GM18505 (cell line): ENCODE measurements at regions not wholly inside any gene's neighbourhood (a gene's known extent, or its start where the extent isn't known, plus 50 kb on each side); places are given as distances from the start of the nearest gene placed in this dataset.

ENCODE experiments used
- ATAC-seq: cut with Tn5 transposase; IDR thresholded peaks from one replicate; pipeline ENCODE4 v1.9.1; 2021; ENCODE audit not compliant: unreplicated experiment
- POLR2A ChIP-seq: IDR thresholded peaks from 4 replicates; pipeline ENCODE4 v1.6.1; 2011; ENCODE audit warnings: borderline replicate concordance; ENCODE audit not compliant: insufficient read depth, insufficient read length; ENCODE audit errors: extremely low read depth

- TF ChIP-seq POLR2A, result no peak
- no peak for ATAC-seq
These were observed 98.3 kb upstream of the CPSF6 start for GRCh38 chr12:69141074-69141473.

GRCh38 chr12:69149270-69149669 is 90.1 kb upstream of the CPSF6 start:
- no peak for ATAC-seq

DNA sequence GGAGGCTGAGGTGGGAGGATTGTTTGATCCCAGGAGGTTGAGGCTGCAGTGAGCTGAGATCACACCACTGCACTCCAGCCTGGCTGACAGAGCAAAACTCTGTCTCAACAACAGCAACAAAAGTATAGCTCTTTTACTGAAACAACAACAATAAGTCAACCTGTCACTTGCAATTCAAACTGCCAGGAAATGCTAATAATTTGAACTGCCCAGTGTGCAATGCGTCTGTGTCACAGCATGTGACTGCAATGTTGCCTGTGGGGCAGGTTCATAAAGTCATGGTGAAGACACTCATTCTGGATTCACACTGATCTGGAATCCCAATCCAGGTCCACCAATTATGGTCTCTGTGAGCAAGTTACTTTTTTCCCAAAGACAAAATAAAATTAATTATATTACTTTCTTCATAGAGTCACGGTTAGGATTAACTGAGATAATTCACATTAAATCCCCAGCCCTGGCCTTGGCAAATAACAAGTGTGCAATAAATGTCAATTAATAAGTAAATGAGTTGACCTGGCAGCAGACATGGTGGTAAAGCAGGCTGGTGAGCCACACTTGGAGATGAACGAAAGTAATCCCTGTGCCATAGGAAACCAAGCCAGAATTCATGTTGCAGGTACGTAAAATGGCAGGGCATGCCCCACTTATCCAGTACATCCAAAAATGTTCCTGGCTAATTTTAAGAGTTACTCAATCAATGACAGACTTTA is 89.1 kb upstream of the CPSF6 start:
- no peak for TF ChIP-seq POLR2A
- ATAC-seq, result no peak

More at GRCh38 chr12:69149270-69149669, 90.1 kb upstream of the CPSF6 start:
- no peak for TF ChIP-seq POLR2A

DNA sequence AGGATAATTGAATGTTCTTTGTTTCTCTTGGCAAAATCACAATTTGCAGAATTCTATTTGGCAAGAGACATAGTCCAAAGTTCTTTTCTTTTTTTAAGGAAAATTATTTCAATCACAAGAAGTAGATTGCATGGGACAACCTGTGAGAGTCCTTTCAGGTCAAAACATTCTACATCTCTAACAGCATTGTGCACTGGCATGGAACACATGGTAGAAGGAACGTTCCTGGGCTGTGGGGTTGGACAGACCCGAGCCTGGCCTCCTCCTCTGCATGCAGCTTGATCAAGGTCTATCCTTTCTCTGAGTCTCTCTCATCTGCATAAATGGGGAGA is 88.6 kb upstream of the CPSF6 start:
- TF ChIP-seq POLR2A, result no peak
- no peak for ATAC-seq

DNA sequence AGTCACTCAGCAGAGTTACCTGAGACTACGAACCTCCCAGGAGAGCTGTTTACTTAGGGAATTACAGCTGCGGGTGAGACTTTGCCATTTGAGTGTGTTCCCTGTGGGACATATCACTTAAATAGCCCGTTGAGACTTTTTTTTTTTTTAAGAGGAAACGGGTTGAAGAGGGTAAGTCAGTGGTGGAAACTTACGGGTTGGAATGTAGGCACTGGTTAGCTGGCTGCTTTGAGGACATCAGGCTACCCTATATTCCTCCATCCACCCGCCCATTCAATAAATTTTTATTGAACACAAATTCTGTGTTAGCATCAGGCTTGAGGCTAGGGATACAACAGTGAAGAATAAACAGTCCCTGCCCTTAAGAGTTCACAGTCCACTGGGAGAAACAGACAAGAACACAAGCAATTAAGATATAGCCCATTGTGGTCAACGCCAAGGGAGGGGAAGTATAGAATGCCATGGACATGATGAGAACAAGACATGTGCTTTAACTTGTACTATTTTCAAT is 88.1 kb upstream of the CPSF6 start:
- TF ChIP-seq POLR2A, result no peak
- no peak for ATAC-seq

- ATAC-seq, result no peak
- TF ChIP-seq POLR2A, result no peak
These were observed 84.6 kb upstream of the CPSF6 start for GRCh38 chr12:69154585-69155363.

- peak; percentile 91 for ATAC-seq
- no peak for TF ChIP-seq POLR2A
These were observed 82.2 kb upstream of the CPSF6 start for GRCh38 chr12:69157023-69157655.

DNA sequence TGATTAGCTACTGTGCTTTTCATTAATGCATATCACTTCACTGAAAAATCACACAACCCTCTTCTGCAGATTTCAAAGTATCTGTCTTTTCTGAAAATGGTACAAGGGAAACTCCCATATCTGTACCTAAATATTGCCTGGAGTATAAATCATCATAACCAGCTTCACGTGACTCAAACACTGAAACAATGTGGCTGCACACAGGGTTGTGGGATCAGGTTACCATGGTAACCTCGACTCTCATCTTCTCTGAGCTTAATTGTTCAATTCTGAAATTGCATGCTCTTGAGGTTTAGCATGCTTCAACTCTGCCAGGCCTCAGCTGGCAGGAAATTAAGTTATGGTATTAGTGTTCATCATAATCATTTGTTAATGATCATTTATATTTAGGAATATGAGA is 77.5 kb upstream of the CPSF6 start:
- TF ChIP-seq POLR2A, result no peak
- peak; percentile 66 for ATAC-seq

- ATAC-seq, result no peak
- TF ChIP-seq POLR2A, result no peak
These were observed 75.5 kb upstream of the CPSF6 start for GRCh38 chr12:69163681-69164362.

DNA sequence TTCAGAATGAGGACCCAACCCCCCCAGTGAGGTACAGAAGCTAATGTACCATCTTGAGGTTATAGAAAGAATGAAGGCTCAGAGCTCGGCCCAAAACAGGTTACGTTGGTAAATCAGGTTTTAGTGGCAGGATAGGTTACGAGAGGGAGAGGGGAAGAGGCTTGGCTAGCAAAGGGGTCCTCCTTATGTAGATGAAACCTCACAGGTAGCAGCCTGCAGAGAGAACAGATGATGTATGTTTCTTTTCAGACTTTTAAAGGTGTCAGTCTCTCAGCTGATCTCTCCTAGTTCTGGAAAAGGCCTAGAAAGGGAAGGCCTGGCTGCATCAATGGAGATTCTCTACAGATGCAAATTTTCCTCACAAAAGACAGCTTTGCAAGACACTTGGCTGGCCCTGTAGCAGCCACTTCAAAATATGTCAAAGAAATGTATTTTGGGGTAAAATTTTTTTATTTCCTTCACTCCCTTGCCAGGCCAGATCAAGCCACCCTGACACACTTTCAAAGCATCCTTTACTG is 71.7 kb upstream of the CPSF6 start:
- no peak for TF ChIP-seq POLR2A
- ATAC-seq, result no peak

DNA sequence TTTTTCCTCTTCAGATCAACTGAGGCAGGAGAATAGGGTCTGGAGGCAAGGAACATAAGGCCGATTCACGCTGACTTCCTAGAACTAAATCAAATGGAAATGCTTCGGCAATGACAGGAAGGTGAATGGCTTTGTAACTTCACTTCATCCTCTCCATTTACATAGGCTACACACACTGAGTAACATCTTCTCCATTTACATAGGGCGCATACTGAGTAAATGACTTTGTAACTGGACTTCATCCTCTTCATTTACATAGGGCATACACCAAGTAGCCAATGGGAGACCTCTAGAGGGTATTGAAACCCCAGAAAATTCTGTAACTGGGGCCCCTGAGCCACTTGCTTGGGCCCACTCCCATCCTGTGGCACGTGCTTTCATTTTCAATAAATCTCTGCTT is 71.0 kb upstream of the CPSF6 start:
- no peak for TF ChIP-seq POLR2A
- no peak for ATAC-seq

DNA sequence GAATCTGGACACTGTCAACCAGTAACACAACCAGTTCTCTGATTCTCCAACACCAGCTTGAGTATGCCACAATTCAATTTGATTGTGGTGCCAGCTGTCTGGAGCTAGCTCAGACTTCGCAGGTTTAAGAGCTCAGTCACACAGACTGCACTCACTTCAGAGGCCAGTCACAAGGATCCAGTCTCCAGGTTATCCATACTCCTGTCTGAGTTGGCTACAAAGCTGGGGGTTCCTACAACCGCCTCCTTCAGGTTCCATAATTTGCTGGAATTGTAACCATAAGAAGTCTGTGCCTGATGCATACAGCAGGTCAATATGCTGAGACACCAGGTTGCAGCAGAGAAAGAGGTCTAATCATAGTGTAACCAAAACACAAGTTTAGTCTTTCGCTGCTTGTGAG is 70.5 kb upstream of the CPSF6 start:
- ATAC-seq, result no peak
- TF ChIP-seq POLR2A, result no peak

DNA sequence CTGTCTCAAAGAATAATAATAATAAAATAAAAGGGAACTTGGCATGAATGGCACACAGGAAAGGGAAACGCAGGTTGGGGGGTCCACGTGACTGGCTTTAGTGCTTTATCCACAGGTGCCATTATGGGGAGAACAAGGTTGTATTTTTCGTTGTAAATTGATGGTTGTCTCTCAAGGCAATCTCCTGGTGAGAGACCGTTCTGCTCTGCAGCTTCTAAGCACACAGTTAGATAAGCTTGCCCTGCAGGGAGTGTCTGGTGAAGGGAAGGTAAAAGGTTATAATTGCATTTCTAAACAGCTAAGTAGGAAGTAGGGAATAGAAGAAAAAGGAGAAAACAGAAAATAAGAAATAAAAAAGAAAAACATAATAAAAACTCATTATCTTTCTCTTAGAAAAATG is 69.1 kb upstream of the CPSF6 start:
- TF ChIP-seq POLR2A, result no peak
- no peak for ATAC-seq
